PFSK-1 (cell line): ENCODE measurements at regions not wholly inside any gene's neighbourhood (a gene's known extent, or its start where the extent isn't known, plus 50 kb on each side); places are given as distances from the start of the nearest gene placed in this dataset.

Source experiments
- FOXP2 ChIP-seq: optimal IDR thresholded peaks from 2 replicates; pipeline ENCODE3; 2011; ENCODE audit warnings: borderline replicate concordance, control low read depth, inconsistent platforms; ENCODE audit not compliant: insufficient read depth; ENCODE audit errors: extremely low read length, extremely low read depth
- POLR2AphosphoS5 ChIP-seq: IDR thresholded peaks from 2 replicates; pipeline ENCODE4 v1.6.1; 2012; ENCODE audit warnings: low read depth, mild to moderate bottlenecking, control low read depth, low read length, moderate library complexity
- SIN3A ChIP-seq: IDR thresholded peaks from 2 replicates; pipeline ENCODE4 v1.6.1; 2012; ENCODE audit warnings: mild to moderate bottlenecking, low read length, moderate library complexity, borderline replicate concordance; ENCODE audit not compliant: insufficient read depth
- TAF1 ChIP-seq: IDR thresholded peaks from 2 replicates; pipeline ENCODE4 v1.6.1; 2012; ENCODE audit warnings: low read length, control low read depth, borderline replicate concordance; ENCODE audit not compliant: insufficient read depth
- TF ChIP-seq, protein P1 (sequence below), 2 experiments: IDR thresholded peaks; 2 replicates each; pipeline versions ENCODE4 v1.6.1 to v1.8.0; 2011 to 2012; ENCODE audit warnings: low read depth in 2 of 2, low read length in 2 of 2, control low read depth in 1 of 2, inconsistent platforms in 1 of 2, mild to moderate bottlenecking in 1 of 2, moderate library complexity in 1 of 2; ENCODE audit not compliant: insufficient read depth in 1 of 2

DNA sequence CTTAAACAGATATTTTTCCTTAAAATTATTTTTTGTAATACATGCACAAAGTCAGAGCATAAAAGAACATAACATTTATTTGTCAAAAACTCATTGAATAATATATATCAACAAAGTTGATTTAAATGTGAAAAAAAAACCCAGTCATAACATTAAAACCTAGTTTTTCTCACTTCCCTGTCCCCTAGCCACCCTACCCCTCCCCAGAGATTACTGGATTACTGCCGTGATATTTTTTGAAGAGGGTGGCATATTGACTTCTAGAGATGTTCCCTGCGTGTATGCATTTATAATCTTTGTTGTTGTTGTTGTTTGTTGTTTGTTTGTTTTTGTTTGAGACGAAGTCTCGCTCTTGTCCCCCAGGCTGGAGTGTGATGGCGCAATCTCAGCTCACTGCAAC lies 52.4 kb upstream of the ARMC2 start:
- TF ChIP-seq SIN3A (no peak), POLR2AphosphoS5 (no peak), FOXP2 (no peak), TAF1 (no peak)
- TF ChIP-seq, protein P1, sequence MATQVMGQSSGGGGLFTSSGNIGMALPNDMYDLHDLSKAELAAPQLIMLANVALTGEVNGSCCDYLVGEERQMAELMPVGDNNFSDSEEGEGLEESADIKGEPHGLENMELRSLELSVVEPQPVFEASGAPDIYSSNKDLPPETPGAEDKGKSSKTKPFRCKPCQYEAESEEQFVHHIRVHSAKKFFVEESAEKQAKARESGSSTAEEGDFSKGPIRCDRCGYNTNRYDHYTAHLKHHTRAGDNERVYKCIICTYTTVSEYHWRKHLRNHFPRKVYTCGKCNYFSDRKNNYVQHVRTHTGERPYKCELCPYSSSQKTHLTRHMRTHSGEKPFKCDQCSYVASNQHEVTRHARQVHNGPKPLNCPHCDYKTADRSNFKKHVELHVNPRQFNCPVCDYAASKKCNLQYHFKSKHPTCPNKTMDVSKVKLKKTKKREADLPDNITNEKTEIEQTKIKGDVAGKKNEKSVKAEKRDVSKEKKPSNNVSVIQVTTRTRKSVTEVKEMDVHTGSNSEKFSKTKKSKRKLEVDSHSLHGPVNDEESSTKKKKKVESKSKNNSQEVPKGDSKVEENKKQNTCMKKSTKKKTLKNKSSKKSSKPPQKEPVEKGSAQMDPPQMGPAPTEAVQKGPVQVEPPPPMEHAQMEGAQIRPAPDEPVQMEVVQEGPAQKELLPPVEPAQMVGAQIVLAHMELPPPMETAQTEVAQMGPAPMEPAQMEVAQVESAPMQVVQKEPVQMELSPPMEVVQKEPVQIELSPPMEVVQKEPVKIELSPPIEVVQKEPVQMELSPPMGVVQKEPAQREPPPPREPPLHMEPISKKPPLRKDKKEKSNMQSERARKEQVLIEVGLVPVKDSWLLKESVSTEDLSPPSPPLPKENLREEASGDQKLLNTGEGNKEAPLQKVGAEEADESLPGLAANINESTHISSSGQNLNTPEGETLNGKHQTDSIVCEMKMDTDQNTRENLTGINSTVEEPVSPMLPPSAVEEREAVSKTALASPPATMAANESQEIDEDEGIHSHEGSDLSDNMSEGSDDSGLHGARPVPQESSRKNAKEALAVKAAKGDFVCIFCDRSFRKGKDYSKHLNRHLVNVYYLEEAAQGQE (IDR thresholded peaks at IDR 0.05; ENCODE audit: insufficient read depth in 1 of 2, low read depth in 2 of 2, low read length in 2 of 2): no peak
